ENCODE measurements at regions not wholly inside any gene's neighbourhood (a gene's known extent, or its start where the extent isn't known, plus 50 kb on each side); places are given as distances from the start of the nearest gene placed in this dataset.

DNA sequence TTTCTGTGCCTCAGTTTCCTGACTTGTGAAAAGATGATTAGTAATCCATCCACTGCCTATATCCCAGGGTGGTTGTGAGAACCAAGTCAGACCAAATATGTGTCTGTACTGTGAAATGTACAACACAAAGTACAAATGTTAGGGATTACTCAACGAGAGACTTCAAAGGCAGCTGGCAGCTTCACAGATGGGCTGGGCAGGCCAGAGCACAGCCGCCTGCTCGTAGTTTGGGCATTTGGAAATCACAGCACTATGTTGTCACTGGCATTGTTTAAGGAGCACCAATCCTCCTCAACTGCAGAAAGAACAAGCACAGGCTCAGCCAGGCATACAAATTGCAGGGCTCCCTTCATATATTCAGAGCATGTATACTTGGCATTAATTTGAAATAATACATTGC lies 64.5 kb upstream of the C10orf90 start:
- ATAC-seq (ENCODE audit: low read depth): no peak
- no peaks in the 10 kb centered on the region for H4K20me1 ChIP-seq (ENCODE audit: insufficient read depth, low read length)
- H3K4ac ChIP-seq (ENCODE audit: low read depth, low read length): no peak overlapping the region
- H3K4me3 ChIP-seq (ENCODE audit: insufficient read depth, low read depth, low read length): no peak overlapping the region
- no peaks in the 10 kb centered on the region for H3K9me1 ChIP-seq (ENCODE audit: insufficient read depth, low read length)
- H2AK9ac ChIP-seq (replicated peaks; ENCODE audit: low read depth, low read length, poor library complexity): no peak overlapping the region
- H2AFZ ChIP-seq (replicated peaks; ENCODE audit: low read length, poor library complexity): no peak overlapping the region
- ChIA-PET POLR2A (ENCODE audit: unreplicated experiment) (no interaction called here), CTCF (no interaction called here)
- H3K4me1 ChIP-seq (ENCODE audit: control insufficient read depth, insufficient read depth, low read length): no peaks in the 10 kb centered on the region
- no peaks in the 10 kb centered on the region for H3K79me1 ChIP-seq (ENCODE audit: low read depth in 1 of 2, low read length in 2 of 2)
- intact Hi-C loops (cut with micrococcal nuclease) (no loop called here), dilution Hi-C loops (cut with HindIII; ENCODE audit: low sequenced_read_pairs, unreplicated experiment) (no loop called here), in situ Hi-C loops (cut with MboI; ENCODE audit: low sequenced_read_pairs) (loop anchor here (25.0 kb wide), 1 partner anchor 798 kb away; no protein-coding TSS in a partner anchor)
- no peak overlapping the region for H3K14ac ChIP-seq (replicated peaks; ENCODE audit: low read depth, low read length)
- no peak overlapping the region for H3K9ac ChIP-seq (ENCODE audit: low read depth, low read length)
- H4K5ac ChIP-seq (ENCODE audit: low read depth, low read length): no peak overlapping the region
- no peak overlapping the region for H3K23ac ChIP-seq (ENCODE audit: low read depth, low read length)
- DNase-seq: no peak
- H3K27ac ChIP-seq (ENCODE audit: insufficient read depth, low read length): no peak overlapping the region
- H4K91ac ChIP-seq (ENCODE audit: insufficient read depth, low read depth, low read length): no peak overlapping the region
- H2BK20ac ChIP-seq (ENCODE audit: low read depth, low read length): no peak overlapping the region
- no peaks in the 10 kb centered on the region for H3K36me3 ChIP-seq (ENCODE audit: control insufficient read depth, insufficient read depth, low read length)
- no peak overlapping the region for H2BK120ac ChIP-seq (ENCODE audit: low read depth, low read length)
- TF ChIP-seq RFX5 (IDR thresholded peaks at IDR 0.05; ENCODE audit: low read depth, low read length) (no peak), POLR2A (IDR thresholded peaks at IDR 0.05; ENCODE audit: low read depth, low read length) (no peak), FOS (IDR thresholded peaks at IDR 0.05; ENCODE audit: low read depth, low read length) (no peak), MXI1 (IDR thresholded peaks at IDR 0.05; ENCODE audit: borderline replicate concordance, low read depth, low read length) (no peak), CEBPB (IDR thresholded peaks at IDR 0.05; ENCODE audit: low read depth, low read length) (no peak)
- TF ChIP-seq, protein P1, sequence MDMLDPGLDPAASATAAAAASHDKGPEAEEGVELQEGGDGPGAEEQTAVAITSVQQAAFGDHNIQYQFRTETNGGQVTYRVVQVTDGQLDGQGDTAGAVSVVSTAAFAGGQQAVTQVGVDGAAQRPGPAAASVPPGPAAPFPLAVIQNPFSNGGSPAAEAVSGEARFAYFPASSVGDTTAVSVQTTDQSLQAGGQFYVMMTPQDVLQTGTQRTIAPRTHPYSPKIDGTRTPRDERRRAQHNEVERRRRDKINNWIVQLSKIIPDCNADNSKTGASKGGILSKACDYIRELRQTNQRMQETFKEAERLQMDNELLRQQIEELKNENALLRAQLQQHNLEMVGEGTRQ (IDR thresholded peaks at IDR 0.05; ENCODE audit: low read depth, low read length): no peak
- no peak overlapping the region for H3K56ac ChIP-seq (ENCODE audit: extremely low read depth, insufficient read depth, low read length)
- no TSS peak for BruUV-seq (replicated peaks)
- H4K8ac ChIP-seq (ENCODE audit: low read depth in 2 of 2, low read length in 2 of 2): no peak overlapping the region
- WGBS, 2 experiments (ENCODE audit: extremely low coverage in 2 of 2, insufficient read length in 1 of 2): no CpG with 5 or more reads among the region's 3 CpGs
- no peak overlapping the region for H3K4me2 ChIP-seq (ENCODE audit: low read depth, low read length)
- H3K9me3 ChIP-seq (ENCODE audit: control insufficient read depth, insufficient read depth, low read length): no peaks in the 10 kb centered on the region
- no peak overlapping the region for H2AK5ac ChIP-seq (ENCODE audit: low read depth, low read length)
- no peak overlapping the region for H2BK5ac ChIP-seq (ENCODE audit: low read depth, low read length, poor library complexity, severe bottlenecking)
- H2BK15ac ChIP-seq (ENCODE audit: low read depth, low read length): no peak overlapping the region
- no peak overlapping the region for H3K18ac ChIP-seq (ENCODE audit: low read depth, low read length)
- H3K27me3 ChIP-seq (ENCODE audit: control insufficient read depth, insufficient read depth, low read length): no peaks in the 10 kb centered on the region

Data from IMR-90 (cell line).